GM18868 (cell line): ENCODE measurements at regions not wholly inside any gene's neighbourhood (a gene's known extent, or its start where the extent isn't known, plus 50 kb on each side); places are given as distances from the start of the nearest gene placed in this dataset.

ENCODE experiments used
- ATAC-seq: cut with Tn5 transposase; IDR thresholded peaks from one replicate; pipeline ENCODE4 v1.9.1; 2021; ENCODE audit warnings: mild to moderate bottlenecking, moderate library complexity; ENCODE audit not compliant: unreplicated experiment

DNA sequence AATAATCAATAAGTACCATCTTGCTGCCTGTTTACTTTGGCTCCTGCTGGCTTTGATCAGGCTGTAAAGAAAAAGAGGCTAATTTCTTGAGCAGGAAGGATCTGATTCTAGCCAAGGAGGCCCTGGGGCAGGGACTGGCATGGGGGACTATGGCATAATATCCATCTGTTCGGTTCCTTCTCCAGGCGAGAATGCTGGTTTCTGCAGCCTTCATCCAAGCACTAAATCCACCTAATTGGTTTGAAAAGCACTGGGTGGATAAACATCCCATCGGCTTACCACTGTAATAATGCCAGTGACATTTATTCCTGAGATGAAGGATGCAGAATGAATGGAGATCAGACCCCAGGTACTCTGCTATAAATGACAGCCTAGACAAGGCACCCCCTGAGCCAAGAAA is 180.0 kb upstream of the ASIC2 start:
- ATAC-seq: no peak

DNA sequence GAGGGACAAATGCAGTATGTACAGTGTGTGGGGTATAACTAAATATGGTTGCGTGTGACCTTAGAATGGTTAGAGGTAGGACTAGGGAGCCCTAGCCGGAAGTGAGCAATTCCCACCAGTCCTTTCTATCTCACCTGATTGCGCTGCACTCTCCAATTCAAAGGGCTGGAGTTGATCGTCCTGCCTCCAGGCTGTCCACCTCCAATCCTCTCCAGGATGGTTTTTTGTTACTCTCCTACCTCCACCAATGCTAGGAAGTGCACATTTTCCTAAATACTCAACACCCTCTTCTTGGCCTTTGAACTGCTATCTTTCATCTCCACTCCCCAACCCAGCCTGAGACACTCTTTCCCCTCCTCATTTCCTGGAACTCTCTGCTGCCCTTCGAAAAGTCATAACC is 181.7 kb upstream of the ASIC2 start:
- ATAC-seq: no peak

DNA sequence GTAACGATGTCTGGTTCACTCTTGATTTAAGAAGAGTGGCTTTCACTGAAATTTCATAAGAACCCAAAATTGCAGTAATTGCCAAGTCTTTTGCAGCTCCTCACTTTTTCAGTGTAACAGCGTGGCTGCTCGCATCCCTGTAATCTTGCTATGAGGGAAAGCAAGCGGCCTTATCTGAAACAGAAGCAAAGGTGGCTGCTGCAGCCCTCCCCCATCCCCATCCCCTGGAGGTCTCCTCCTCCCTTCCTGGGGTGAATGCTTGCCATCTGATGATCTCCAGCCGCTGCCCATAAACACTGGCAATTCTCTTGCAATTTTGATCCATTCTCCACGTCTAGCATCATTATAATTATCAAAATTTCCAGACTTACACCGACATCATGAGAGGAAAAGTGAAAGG is 182.5 kb upstream of the ASIC2 start:
- no peak for ATAC-seq

DNA sequence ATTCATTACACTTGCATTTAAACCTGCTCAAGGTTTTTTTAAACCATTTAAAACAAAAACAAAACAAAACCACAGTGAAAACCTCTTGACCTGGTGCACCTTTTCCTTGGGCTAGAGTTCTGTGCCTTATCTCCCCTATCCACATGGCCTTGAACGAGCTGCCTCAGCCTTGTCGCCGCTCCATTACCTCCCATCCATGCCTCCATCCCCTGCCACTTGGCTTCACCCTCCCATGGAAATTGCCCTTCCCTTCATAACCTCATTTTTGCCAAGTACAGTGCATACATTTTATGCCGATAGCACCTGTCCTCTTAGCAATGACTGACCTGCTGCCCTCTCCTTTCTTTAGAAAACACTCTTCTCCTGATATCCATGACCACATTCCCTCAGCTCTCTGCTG is 188.6 kb upstream of the ASIC2 start:
- ATAC-seq: no peak

DNA sequence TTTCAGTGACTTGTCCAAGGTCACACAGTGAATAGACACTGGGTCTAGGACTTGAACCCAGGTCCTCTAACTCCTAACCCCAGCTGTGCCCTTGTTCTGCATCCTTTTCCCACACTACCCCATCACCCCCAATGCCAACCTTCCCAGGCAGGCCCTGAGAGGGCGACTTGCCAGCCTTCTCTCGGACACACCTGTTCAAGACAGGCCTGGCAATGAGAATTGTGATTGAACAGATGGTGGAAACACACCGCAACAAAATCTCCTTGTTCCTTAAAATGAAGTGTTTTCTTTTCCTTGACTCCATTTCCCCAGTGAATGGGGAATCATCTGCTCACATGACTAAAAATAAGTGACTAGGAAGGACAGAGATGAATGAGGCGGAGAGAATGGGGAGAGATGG is 189.5 kb upstream of the ASIC2 start:
- ATAC-seq: no peak

DNA sequence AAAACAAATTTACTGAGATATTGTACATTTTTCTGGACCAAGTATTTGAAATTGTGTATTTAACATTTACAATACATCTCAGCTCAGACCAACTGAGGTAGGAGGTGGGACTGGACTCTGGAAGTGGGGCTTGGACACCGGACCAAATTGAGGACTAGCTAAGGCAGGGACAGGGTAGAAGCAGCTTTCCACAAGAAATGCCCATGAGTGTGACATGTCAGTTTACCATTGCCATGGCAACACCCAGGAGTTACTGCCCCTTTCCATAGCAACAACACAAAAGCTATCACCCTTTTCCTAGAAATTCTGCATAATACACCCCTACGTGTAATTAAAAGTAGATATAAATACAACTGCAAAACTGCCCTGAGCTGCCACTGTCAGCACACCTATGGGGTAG is 191.5 kb upstream of the ASIC2 start:
- no peak for ATAC-seq

DNA sequence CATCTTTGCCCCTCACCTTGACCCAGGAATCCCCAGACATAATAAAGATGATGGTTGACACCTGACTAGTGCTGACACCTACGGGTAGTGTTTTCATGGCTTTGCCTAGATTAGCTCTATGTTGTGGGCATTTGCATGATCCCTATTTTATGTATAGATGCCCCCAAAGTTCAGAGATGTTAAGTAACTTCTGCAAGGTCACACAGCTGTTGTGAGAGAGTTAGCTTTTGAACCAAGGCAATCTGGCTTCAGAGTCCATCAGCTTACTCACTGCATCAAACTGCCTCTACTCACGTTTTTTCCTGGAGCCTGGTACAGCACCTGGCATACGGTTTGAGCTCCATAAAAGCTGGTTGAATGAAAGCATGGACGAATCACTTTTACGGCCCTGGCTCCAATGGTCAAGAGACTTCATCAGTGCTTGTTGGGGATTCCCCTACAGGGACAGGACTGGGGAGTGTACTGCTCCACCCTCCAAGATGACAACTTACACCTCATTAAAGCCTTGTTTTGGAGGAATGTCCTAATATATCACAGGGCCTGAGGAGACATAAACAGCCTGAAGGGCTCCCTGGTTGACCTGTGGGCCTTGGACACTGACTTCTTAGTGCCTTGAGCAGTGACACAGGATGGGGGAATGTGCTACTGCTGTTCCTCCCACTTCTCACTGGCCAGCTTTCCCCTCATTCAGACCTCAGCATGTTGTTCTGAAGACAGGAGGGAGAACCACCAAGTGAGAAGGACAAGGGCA is 193.2 kb upstream of the ASIC2 start:
- no peak for ATAC-seq

DNA sequence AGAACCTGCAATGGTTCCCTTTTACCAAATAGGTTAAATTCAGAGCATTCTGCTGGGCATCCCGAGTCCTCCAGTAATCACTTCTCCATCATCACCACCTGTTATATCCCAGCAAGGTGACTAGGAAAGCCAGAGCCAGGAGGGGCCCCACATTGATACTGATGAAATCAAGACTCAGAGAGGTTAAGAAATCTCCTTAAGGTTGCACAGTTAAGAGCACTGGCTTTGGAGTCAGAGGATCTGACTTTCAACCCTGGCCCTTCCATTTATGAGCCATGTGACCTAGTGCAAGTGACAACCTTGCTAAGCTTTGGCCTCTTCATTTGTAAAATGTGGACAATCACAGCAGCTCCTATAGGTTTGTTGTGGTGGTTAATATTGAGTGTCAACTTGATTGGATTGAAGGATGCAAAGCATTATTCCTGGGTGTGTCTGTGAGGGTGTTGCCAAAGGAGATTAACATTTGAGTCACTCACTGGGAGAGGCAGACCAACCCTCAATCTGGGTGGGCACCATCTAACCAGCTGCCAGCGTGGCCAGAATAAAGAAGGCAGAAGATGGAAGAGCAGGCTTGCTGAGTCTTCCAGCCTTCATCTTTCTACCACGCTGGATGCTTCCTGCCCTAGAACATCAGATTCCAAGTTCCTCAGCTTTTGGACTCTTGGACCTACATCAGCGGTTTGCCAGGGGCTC is 194.2 kb upstream of the ASIC2 start:
- ATAC-seq: no peak

DNA sequence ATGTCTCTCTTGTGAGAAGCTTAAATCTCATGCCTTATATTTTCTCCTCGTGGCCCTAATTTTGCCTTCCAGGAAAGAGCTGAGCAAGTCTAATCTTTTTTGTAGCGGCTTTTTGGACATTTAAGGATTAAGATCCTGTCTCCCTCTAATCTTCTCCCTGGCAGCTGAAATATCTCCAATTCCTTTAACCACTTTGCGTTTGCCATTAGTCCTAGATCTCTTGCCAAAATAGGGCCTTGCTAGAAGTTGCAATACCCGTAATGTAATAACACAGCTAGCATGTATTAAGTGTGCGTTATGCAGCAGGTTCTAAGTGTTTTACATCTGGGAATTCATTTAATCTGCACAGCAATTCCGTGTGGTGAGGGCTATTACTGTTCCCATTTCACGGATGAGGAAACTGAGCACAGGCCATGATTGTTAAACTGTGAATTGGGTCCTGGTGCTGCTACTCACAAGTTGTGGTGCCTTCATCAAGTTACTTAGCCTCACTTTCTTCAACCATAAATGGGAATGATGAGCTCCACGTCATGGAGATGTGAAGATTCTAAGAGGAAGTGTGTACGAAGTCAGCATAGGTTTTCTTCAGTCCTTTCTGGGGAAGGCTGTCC is 198.9 kb upstream of the ASIC2 start:
- ATAC-seq: no peak

DNA sequence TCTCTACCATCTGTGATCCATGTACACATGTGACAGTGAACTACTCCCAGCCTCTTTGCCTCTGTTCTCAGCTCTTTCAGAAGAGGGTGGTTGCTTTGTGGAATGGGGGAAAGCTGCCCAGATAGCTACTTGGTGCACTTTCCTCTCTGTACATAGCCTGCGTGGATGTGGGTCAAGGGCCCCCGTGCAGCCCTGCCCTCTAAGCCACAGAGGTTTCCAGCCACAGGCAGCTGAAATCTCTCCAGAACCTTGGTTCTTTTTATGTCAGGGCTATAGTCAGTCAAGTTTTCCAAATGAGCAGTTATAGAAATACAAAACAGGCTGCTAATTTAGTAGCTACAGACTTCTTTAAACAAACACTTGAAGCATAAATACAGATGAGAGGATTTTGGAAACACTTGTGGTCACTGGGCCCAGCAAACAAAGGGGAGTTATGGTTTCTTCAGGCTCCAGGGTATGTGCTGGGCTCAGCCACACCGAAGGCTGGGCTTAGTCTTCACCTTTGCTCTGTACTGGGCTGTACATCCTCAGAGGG is 199.7 kb upstream of the ASIC2 start:
- no peak for ATAC-seq

DNA sequence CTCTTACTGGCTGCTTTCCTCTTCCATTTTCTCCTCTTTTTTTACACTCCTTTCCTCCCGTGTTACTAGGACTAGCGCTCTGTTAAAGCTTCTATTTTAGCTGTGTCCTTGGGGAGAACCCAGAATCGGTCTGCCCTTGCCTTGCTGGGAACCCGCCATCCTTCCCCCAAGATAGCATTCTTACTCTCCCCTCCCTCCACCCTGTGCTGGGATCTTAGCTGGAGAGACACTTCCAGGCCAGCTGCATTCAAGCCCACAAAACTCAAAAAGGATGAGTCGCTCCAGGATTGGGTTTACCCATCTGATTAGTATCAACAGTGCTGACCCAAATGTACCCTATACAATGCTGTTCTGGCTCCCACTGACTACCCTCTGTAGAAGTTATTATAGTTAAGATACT is 200.5 kb upstream of the ASIC2 start:
- no peak for ATAC-seq

DNA sequence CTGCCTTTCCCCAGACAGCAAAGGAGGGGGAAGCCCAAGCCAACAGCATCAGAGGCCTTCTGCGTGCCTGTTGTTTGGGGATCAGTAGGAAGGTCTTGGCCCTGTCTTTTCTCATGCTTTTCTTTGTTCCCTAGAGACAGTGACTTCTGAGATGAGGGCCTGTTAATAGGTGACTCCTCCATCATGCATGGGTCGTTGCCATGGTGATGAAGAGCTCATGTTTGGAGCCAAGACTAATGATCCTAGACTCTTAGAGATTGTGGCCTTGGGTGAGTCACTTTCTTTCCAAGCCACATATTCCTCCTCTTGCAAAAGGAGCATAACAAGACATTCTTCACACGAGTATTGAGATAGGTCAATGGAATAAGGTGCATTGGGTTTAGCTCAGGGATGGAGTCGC is 201.1 kb upstream of the ASIC2 start:
- ATAC-seq: no peak

DNA sequence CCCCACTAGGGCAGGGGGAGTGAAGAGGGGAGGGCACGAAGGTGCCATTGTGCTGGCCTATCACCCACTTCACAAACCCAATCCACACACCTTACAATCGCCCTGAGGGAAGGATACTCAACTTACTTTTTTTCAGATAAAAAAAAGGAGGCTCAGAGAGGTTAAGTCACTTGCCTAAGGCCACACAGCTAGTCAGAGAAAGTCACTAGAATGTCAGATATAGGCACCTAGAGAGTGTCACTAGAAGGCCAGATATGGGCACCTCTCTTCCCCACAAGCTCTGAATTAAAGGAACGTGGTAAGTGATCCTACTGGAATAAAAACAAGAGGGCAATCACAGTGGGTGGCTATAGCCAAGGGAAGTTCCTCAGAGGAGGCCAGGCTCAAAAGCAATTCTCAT is 204.5 kb upstream of the ASIC2 start:
- ATAC-seq: no peak

DNA sequence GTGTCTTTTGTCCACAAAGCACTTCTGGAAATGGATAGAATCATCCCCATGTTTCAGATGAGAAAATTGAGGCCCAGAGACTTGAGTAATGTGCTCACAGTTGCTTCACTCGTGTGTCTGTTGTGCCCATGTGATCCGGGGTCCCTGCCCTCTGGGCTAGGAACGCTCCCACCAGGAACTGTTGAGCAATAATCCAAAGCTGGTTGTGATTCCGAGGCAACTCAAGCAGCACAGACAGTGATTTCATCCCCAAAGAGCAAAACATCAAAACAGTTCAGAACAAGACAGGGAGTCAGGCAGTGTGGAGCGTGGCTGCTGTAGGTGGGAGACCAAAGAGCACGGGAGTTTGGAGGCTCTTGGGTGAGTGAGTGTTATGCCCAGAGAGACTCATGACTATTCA is 205.0 kb upstream of the ASIC2 start:
- ATAC-seq: no peak

DNA sequence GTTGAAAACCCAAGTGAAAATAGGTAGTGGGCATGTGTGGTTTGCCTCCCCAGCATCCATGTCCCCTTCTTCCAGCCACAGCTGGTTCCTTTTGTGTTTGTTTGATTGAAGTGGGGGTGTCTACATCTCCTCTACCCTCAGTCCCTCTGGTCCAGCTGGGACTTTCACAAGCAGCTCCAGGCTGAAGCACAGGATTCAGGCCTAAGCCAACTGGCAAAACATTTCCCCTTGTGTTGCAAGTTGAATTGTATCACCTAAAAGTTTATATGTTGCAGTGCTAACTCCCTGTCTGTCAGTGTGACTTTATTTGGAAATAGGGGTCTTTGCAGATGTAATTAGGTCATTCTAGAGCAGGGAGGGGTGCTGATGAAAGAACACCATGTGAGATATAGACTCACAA is 205.9 kb upstream of the ASIC2 start:
- no peak for ATAC-seq

DNA sequence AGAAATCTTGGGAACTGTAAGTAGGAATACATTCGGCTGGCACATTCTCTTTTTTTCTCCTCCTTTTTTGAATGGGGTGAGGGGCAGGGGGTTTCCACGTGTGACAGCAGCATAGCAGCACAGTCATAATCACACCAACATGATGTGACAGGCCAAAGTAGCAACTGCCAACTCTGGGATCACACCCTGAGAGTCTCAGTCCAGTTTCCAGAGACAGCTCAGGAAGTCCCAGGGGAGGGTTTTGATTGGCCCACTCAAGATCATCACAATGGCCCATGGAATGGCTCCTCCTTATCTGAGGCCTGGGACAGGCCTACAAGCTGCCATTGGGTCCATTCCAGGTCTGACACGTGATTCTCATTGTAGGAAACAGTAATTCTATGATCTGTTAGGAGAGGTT is 207.1 kb upstream of the ASIC2 start:
- ATAC-seq: no peak

DNA sequence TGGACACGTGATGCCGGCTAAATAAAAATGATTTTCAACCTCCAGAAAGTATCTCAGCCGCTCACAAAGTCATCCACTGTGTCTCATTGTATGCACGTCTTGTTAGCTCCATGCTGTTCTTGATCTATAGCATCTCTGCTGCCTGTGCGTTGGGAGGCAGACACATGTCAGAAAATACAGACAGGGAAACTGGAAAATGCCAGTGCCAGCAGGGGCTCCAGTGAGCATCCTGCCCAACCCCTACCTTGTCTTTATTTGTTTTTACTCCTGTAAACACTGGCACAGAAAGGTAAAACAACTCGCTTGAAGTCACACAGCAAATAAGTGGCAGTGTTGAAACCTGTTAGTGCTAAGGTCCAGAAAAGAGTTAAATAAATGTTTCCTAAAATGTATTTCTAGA is 208.1 kb upstream of the ASIC2 start:
- ATAC-seq: no peak

DNA sequence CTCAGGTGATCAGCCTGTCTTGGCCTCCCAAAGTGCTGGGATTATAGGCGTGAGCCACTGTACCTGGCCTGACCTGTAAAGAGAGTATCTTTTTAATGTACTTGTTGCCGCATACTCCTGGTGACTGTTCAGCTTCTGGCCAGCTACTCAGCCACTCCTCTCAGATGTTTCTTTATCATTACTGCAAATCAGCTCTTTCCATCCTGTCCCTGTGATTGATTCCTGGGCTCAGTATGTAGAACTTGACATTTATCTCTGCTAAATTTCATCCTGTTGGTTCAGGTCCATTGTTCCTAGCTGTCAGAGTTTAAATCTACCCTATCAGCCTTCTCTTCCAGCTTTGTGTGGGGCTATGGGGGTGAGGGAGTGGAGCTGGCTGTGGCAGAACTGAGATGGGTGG is 211.5 kb upstream of the ASIC2 start:
- no peak for ATAC-seq

DNA sequence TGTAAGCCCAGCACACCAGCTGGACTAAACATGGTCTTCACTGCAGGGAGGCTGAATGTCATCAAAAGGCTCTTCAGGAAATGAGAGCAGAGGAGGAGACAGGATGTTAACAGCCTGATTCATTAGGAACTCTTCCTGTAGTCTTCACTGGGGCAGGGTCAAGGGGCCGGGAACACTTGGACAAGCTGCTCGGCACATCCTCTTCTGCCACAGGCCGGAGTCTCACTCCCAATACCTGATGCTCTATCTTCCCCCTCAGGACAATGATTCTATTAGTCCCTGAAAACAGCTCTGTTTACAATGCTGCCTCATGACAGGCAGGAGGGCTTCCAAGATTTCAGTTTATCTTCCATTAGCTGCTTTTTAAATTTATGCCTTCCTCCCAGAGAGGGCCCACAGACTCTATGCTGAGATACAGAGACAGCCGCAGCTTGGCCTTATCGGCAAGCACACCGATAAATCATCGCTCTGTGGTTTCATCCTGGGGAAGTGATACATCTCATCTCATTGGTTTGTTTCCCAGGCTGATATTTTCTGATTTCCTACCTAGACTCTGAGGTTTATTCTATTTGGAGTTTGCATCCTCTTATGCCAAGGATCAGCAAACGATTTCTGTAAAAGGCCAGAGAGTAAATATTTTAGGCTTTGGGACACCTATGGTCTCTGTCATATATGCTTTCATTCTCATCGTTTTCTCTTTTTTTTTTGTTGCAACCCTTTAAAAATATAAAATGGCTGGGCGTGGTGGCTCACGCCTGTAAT is 214.0 kb upstream of the ASIC2 start:
- no peak for ATAC-seq

DNA sequence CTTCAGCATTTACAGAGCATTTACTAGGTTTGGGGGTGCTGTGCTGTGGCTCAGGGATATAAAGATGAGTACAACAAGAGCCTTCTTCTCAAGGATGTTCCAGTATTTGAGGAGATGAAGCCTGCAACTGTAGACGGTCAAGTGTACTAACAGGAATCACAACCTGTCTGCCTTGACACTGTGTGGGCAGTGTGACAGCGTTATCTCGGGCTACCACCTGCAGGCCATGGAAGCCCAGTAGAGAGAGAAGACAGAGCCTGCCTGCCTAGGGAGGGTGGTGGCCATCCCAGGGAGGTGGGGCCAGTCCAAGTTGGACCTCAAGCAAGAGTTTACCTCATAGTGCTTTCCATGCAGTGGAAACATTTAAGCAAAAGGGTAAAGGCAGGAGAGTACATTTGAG is 215.1 kb upstream of the ASIC2 start:
- ATAC-seq: no peak

DNA sequence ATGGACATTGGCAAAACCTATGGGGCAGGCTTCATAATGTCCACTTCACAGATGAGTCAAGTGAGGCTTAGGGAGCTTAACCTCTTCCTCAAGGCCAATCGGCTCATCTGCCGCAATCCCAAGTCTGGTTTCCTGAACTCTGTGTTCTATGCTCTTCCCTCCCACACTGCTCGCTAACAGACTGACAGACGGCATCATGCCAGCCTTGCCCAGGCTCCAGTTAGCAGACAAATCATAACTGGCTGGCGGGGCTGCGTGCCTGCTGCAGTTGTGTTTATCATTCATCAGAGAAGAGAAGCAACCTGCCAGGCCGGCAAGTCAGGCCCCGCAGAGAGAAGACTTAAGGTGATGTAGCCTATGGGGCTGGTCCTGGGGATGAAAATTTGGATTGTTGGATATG is 216.2 kb upstream of the ASIC2 start:
- ATAC-seq: no peak
